ENCODE measurements at regions not wholly inside any gene's neighbourhood (a gene's known extent, or its start where the extent isn't known, plus 50 kb on each side); places are given as distances from the start of the nearest gene placed in this dataset.

DNA sequence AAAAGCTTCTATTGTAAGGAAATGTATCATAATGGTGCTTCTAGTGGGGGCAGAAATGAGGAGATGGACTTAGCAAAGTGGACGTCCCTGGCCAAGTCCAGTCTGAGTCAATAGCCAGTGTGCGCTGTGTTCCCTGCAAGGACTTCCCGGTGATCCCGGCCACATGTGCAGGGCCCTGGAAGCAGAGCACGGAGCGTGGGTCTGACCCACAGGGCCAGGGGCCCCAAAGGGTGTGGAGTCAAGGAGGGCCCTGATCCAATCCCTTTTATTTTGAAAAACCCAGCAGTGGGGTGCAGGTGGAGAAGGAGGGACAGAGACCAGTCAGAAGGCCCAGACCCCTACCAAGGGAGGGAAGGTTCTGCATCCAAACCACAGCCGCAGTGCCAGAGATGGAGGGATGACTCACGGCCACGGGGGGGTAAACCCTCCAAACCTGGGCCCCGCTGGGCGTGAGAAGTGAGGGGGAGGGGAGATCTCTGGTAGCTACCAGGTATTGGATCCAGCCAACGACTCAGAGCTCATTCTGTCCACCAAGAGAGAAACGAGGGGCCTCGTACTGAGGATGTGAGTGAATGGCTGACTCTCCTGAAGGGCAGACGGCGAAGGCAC lies 57.2 kb upstream of the VIPR2 start:
- no CpG with 5 or more reads among the region's 16 CpGs for WGBS (ENCODE audit: extremely low coverage, insufficient coverage, insufficient read length)
- Histone ChIP-seq H4K8ac (ENCODE audit: low read depth, low read length) (no peak overlapping the region), H2AFZ (ENCODE audit: insufficient read depth, low read length, poor library complexity) (no peak overlapping the region), H4K12ac (ENCODE audit: low read depth, low read length) (no peak overlapping the region), H3K79me1 (ENCODE audit: low read length) (no peaks in the 10 kb centered on the region), H2BK5ac (ENCODE audit: low read depth, low read length, poor library complexity) (no peak overlapping the region), H3K36me3 (ENCODE audit: control insufficient read depth in 1 of 2, insufficient read depth in 2 of 2, low read length in 2 of 2) (no peaks in the 10 kb centered on the region), H3K23ac (ENCODE audit: low read length) (no peak overlapping the region), H3K79me2 (ENCODE audit: control insufficient read depth, insufficient read depth, low read length, poor library complexity) (no peaks in the 10 kb centered on the region), H3K4ac (ENCODE audit: low read depth, low read length) (no peak overlapping the region), H3K9me3 (ENCODE audit: insufficient read depth, low read depth, low read length) (peaks cover 35% of the 10 kb centered on the region), H3K27me3 (ENCODE audit: insufficient read depth, low read length) (no peaks in the 10 kb centered on the region), H3K9ac (ENCODE audit: low read length) (no peak overlapping the region), H3K4me1 (ENCODE audit: control insufficient read depth in 1 of 2, insufficient read depth in 2 of 2, low read length in 2 of 2) (no peaks in the 10 kb centered on the region), H3K4me3 (ENCODE audit: low read depth, low read length) (no peak overlapping the region), H3K14ac (ENCODE audit: low read length) (no peak overlapping the region), H4K91ac (ENCODE audit: low read depth, low read length) (no peak overlapping the region), H2BK120ac (ENCODE audit: insufficient read depth, low read length, poor library complexity) (no peak overlapping the region), H3K4me2 (ENCODE audit: low read length) (no peak overlapping the region), H2BK12ac (ENCODE audit: low read length) (no peak overlapping the region), H2AK5ac (ENCODE audit: low read length) (no peak overlapping the region), H3K18ac (ENCODE audit: low read length) (no peak overlapping the region), H3K27ac (ENCODE audit: low read depth, low read length) (no peak overlapping the region)
- no peak for DNase-seq

DNA sequence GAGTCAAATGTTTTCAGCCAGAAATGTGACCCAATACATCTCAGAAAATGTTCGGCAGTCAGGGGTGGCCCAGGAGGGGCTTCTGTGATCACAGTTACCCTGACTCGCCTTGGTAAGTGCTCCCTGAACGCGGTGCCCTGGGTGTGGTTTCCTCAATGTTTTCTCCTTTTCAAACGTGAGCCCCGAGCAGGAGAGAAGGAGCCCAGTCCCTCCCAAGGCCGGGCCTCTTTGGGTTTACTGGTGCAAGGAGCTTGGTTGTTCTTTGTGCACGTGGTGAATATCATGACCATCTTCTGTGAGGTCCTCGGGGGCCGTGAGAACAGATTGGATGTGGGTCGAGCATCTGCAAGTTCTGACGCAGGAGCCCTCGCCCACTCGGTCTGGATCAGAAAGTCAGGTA lies 55.8 kb upstream of the VIPR2 start:
- Histone ChIP-seq H4K8ac (ENCODE audit: low read depth, low read length) (no peak overlapping the region), H3K4me2 (ENCODE audit: low read length) (no peak overlapping the region), H3K4me1 (ENCODE audit: control insufficient read depth in 1 of 2, insufficient read depth in 2 of 2, low read length in 2 of 2) (no peaks in the 10 kb centered on the region), H3K14ac (ENCODE audit: low read length) (no peak overlapping the region), H3K36me3 (ENCODE audit: control insufficient read depth in 1 of 2, insufficient read depth in 2 of 2, low read length in 2 of 2) (no peaks in the 10 kb centered on the region), H3K27me3 (ENCODE audit: insufficient read depth, low read length) (no peaks in the 10 kb centered on the region), H3K27ac (ENCODE audit: low read depth, low read length) (no peak overlapping the region), H3K79me2 (ENCODE audit: control insufficient read depth, insufficient read depth, low read length, poor library complexity) (no peaks in the 10 kb centered on the region), H2BK120ac (ENCODE audit: insufficient read depth, low read length, poor library complexity) (no peak overlapping the region), H4K12ac (ENCODE audit: low read depth, low read length) (no peak overlapping the region), H4K91ac (ENCODE audit: low read depth, low read length) (no peak overlapping the region), H3K18ac (ENCODE audit: low read length) (no peak overlapping the region), H3K79me1 (ENCODE audit: low read length) (no peaks in the 10 kb centered on the region), H3K4ac (ENCODE audit: low read depth, low read length) (no peak overlapping the region), H2BK5ac (ENCODE audit: low read depth, low read length, poor library complexity) (no peak overlapping the region), H3K4me3 (ENCODE audit: low read depth, low read length) (no peak overlapping the region), H2BK12ac (ENCODE audit: low read length) (no peak overlapping the region), H3K9ac (ENCODE audit: low read length) (no peak overlapping the region), H3K9me3 (ENCODE audit: insufficient read depth, low read depth, low read length) (peaks cover 32% of the 10 kb centered on the region), H2AFZ (ENCODE audit: insufficient read depth, low read length, poor library complexity) (no peak overlapping the region), H2AK5ac (ENCODE audit: low read length) (no peak overlapping the region), H3K23ac (ENCODE audit: low read length) (no peak overlapping the region)
- WGBS (ENCODE audit: extremely low coverage, insufficient coverage, insufficient read length): no CpG with 5 or more reads among the region's 14 CpGs
- no peak for DNase-seq

DNA sequence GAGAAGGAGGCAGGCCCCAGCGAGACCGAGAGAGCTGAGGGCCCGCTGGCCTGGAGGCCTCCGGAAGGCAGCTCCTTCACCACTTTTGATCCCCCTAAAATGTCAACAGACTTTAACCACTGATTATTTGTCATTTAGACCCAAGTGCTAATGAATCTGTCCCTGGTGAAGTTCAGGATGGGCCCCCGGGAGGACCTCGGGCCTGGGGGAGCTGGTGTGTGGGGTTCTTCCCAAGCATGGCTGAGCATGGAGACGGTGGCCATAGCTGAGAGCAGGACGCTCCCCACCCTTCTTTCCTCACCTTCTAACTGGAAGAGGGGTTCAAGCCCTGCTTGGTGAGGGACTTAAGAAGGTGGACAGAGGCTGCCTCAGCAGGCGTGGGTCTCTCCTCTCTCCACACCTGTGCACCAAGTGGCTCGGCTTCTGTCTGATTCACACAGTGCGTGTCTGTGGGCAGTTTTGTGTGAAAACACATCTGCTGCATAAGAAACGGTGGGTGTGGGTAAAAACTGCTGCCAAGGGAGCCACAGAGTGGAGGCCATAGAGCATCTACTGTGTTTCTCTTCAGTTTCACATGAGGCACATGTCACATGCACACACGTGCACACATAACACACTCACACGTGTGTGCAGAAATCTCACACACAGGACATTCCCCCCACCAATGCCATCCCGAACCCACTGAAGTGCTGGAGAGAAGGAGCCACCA lies 53.5 kb upstream of the VIPR2 start:
- H3K23ac ChIP-seq (ENCODE audit: low read length): no peak overlapping the region
- no peaks in the 10 kb centered on the region for H3K27me3 ChIP-seq (ENCODE audit: insufficient read depth, low read length)
- H3K79me1 ChIP-seq (ENCODE audit: low read length): no peaks in the 10 kb centered on the region
- H2BK120ac ChIP-seq (ENCODE audit: insufficient read depth, low read length, poor library complexity): no peak overlapping the region
- no peak overlapping the region for H4K12ac ChIP-seq (ENCODE audit: low read depth, low read length)
- no peak overlapping the region for H3K18ac ChIP-seq (ENCODE audit: low read length)
- H2AK5ac ChIP-seq (ENCODE audit: low read length): no peak overlapping the region
- no peak overlapping the region for H3K4ac ChIP-seq (ENCODE audit: low read depth, low read length)
- no peaks in the 10 kb centered on the region for H3K4me1 ChIP-seq (ENCODE audit: control insufficient read depth in 1 of 2, insufficient read depth in 2 of 2, low read length in 2 of 2)
- no CpG with 5 or more reads among the region's 15 CpGs for WGBS (ENCODE audit: extremely low coverage, insufficient coverage, insufficient read length)
- no peak overlapping the region for H4K91ac ChIP-seq (ENCODE audit: low read depth, low read length)
- H3K14ac ChIP-seq (ENCODE audit: low read length): no peak overlapping the region
- no peak for DNase-seq
- no peak overlapping the region for H3K4me2 ChIP-seq (ENCODE audit: low read length)
- H3K79me2 ChIP-seq (ENCODE audit: control insufficient read depth, insufficient read depth, low read length, poor library complexity): no peaks in the 10 kb centered on the region
- H2BK5ac ChIP-seq (ENCODE audit: low read depth, low read length, poor library complexity): no peak overlapping the region
- H2BK12ac ChIP-seq (ENCODE audit: low read length): no peak overlapping the region
- no peaks in the 10 kb centered on the region for H3K36me3 ChIP-seq (ENCODE audit: control insufficient read depth in 1 of 2, insufficient read depth in 2 of 2, low read length in 2 of 2)
- H3K4me3 ChIP-seq (ENCODE audit: low read depth, low read length): no peak overlapping the region
- H3K27ac ChIP-seq (ENCODE audit: low read depth, low read length): no peak overlapping the region
- no peak overlapping the region for H3K9ac ChIP-seq (ENCODE audit: low read length)
- no peak overlapping the region for H2AFZ ChIP-seq (ENCODE audit: insufficient read depth, low read length, poor library complexity)
- peaks cover 23% of the 10 kb centered on the region for H3K9me3 ChIP-seq (ENCODE audit: insufficient read depth, low read depth, low read length)
- no peak overlapping the region for H4K8ac ChIP-seq (ENCODE audit: low read depth, low read length)

DNA sequence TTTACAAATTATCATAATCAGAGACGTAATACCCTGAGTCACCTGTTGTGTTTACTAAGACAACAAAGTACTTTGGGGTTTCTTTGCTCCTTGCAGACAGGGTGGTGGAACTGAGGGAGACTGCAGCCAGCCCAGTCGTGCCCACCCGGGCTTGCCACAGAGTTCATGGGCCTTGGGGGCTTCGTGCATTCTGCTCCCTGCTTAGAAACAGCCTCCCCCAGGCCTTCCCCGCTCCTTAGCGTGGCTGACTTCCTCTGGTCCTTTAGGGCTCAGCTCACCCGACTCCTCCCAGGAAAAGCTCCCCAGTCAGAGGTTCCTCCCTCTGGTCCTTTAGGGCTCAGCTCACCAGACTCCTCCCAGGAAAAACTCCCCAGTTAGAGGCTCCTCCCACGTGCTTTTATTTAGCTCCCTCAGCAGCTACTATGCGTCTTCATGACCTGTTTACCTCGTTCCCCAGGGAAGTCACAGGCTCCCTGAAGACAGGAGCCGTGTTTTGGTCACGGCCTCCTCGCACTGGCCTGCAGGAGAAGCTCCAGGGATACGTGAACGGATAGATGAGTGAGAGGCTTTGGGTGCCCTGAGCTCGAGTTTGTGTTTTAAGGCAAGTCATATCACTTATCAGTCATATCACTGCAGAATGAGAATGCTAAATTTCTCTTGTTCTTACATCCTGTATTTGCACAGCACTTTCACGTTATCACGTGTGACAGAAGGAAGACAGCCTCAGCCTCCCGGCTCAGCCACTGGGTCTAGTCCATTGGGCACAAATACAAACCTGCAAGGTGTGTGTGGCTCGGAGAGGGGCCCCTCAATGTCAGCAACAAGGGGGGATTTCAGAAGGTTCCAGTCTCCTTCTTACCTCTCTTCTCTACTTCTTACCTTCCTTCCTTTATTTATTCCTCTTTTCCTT lies 52.7 kb upstream of the VIPR2 start:
- Histone ChIP-seq H3K18ac (ENCODE audit: low read length) (no peak overlapping the region), H2AK5ac (ENCODE audit: low read length) (no peak overlapping the region), H3K4ac (ENCODE audit: low read depth, low read length) (no peak overlapping the region), H2AFZ (ENCODE audit: insufficient read depth, low read length, poor library complexity) (no peak overlapping the region), H3K23ac (ENCODE audit: low read length) (no peak overlapping the region), H3K79me1 (ENCODE audit: low read length) (no peaks in the 10 kb centered on the region), H4K8ac (ENCODE audit: low read depth, low read length) (no peak overlapping the region), H3K4me2 (ENCODE audit: low read length) (no peak overlapping the region), H3K14ac (ENCODE audit: low read length) (no peak overlapping the region), H2BK5ac (ENCODE audit: low read depth, low read length, poor library complexity) (no peak overlapping the region), H2BK12ac (ENCODE audit: low read length) (no peak overlapping the region), H3K9ac (ENCODE audit: low read length) (no peak overlapping the region), H3K27ac (ENCODE audit: low read depth, low read length) (no peak overlapping the region), H3K79me2 (ENCODE audit: control insufficient read depth, insufficient read depth, low read length, poor library complexity) (no peaks in the 10 kb centered on the region), H3K9me3 (ENCODE audit: insufficient read depth, low read depth, low read length) (peaks cover 27% of the 10 kb centered on the region), H4K91ac (ENCODE audit: low read depth, low read length) (no peak overlapping the region), H2BK120ac (ENCODE audit: insufficient read depth, low read length, poor library complexity) (no peak overlapping the region), H3K36me3 (ENCODE audit: control insufficient read depth in 1 of 2, insufficient read depth in 2 of 2, low read length in 2 of 2) (no peaks in the 10 kb centered on the region), H3K4me3 (ENCODE audit: low read depth, low read length) (no peak overlapping the region), H3K27me3 (ENCODE audit: insufficient read depth, low read length) (no peaks in the 10 kb centered on the region), H3K4me1 (ENCODE audit: control insufficient read depth in 1 of 2, insufficient read depth in 2 of 2, low read length in 2 of 2) (no peaks in the 10 kb centered on the region), H4K12ac (ENCODE audit: low read depth, low read length) (no peak overlapping the region)
- no peak for DNase-seq
- no CpG with 5 or more reads among the region's 20 CpGs for WGBS (ENCODE audit: extremely low coverage, insufficient coverage, insufficient read length)
